Femur (tissue), 1 donor: ENCODE measurements at regions not wholly inside any gene's neighbourhood (a gene's known extent, or its start where the extent isn't known, plus 50 kb on each side); places are given as distances from the start of the nearest gene placed in this dataset.
"Not testable (repeated sequence)": the region's sequence is repeated elsewhere in the genome, so short reads cannot be mapped to it uniquely, and the experiment has no call there.

ENCODE experiments used
- DNase-seq: peaks from one replicate; pipeline ENCODE4 v3.0.0-alpha.2; 2017

DNA sequence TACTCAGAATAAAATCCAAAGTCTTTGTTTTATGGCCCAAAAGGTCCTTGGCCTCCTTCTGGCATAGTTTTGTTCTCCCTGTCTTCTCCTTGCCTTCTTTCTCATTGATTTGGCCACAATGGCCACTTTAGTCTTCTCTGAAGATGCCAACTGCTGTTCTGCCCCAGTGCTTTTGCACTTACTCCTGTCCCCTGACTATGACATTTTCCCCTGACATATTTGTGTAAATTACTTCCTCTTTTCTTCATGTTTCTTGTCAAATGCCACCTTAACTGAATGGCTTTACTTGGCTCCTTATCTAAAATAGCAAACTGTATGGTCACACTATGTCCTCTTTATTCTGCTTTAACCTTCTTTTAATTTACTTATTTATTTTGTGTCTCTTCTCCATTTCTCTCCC, 484.7 kb upstream of the ARRDC3 start:
- no peak for DNase-seq

DNA sequence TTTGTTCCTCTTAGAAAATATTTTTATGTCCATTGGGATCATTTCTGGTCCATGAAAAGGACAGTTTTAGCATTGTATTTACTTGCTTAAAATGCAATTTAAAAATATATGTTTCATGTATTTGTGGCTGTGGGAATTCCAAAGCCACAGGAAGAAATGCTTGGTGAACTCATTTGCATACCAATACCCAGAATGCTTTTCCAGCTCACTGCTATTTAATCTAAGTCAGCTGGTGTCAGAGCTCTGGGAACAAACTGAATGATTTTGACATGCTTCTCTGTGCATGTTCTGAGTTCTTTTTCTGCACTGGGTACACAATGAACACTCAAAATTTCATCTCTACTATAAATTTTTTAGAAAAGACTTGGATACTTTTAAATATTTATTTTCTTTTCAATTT, 482.8 kb upstream of the ARRDC3 start:
- no peak for DNase-seq

DNA sequence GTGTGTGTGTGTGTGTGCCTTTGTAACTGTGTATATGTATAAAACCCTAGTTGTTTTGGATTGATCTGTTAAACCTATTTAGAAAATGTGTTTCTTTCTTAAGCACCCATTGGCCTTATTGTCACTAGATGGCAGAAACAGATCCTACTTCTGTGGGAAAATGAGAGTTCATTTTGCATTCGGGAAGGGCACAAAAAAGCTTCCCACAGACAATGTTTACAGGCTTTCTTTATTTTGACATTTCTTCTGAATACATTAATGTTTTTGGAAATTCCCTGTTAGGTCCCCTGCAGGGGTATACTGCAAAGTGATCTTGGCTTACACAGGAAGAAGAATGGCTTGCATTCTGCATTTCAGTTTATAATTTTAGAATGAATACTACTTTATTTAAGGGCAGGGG, 481.8 kb upstream of the ARRDC3 start:
- no peak for DNase-seq

DNA sequence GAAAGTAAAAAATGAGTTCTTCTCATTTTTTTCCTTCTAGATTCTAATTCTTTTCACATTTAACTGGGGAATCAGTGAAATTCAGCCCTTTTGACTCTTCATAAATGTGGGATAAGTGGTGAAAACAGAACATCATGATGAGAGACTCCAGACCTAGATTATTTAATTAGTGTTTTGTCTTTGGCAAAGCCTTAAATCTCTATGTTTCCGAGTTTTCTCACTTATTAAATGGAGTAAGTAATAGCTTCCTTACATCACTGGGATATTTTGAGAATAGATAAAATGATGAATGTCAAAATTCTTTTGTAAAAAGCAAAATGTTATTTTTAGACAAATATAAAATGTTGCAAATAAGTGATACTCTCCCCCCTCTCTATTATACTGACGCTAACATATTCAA, 468.6 kb upstream of the ARRDC3 start:
- no peak for DNase-seq

DNA sequence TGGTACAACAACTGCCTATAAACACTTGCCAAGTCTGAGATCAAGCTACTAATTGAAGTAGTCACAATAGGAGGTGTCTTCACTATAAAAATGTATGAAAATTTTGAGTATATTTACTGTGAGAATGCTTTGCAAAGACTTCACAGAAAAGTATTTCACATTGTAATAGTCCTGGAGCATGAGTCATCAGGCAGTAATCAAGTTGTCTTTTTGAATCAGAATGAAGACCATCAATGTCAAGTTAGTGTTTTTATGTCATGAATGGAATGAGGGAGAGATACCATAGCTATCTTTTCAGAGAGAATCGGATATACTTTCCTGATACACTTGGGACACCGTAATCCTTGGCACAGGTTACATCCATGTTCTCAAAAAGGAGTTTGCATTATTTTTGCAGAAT, 466.9 kb upstream of the ARRDC3 start:
- no peak for DNase-seq

- DNase-seq: no peak
These were observed 466.0 kb upstream of the ARRDC3 start for GRCh38 chr5:91849069-91849468.

- DNase-seq: no peak
These were observed 465.3 kb upstream of the ARRDC3 start for GRCh38 chr5:91848453-91848852.

DNA sequence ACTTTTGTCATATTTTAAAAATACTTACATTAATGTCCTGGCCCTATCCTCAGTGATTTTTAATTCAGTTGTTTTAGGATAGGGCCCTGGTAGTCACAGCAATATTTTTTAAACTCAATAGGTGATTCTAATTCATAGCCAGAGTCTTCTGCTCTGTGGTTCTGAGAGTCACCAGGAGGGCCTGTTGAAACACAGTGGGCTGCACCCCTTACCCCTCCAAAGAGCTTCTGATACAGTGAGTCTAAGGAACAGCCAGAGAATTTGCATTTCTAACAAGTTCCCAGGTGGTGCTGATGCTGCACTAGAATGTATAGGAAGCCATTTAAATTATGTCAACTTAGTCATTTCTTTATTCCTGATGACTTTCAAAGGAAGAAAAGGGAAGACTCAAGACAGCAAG, 458.3 kb upstream of the ARRDC3 start:
- DNase-seq: no peak

DNA sequence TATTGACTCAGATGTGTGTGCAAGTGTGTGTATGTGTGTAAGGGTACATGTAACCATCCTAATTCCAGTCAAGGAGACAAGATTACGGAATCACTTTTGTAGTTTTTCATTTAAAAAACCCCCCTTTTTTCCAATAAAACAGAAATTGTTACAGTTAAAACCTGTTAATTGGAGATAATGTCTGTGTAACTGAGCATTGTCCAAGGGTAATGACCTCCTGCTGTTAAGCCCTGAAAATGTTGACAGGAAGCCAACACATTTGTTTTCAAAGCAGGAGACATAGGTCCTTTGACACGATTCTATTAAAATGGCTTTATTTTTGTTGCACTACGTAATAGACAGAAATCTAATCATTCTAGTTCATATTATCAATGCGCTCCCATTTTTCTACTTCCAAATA, 457.3 kb upstream of the ARRDC3 start:
- no peak for DNase-seq

DNA sequence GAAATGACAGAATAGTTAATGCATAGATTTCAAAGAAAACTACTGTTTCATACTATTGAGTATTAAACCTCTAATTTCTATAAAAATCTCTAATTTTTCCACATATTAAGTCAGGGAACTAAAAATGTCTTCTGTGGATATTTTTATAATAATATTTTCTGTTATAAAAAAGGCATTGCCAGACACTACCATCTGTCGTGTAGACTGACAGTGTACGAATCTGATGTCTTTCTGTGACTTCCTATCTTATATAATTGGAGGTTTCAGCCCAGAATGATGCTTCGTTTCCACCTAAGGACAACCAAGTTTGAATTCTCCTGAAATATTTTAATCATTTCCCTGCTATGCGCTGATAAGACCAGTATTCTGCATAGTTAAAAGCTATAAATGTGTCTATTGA, 456.6 kb upstream of the ARRDC3 start:
- DNase-seq: no peak

DNA sequence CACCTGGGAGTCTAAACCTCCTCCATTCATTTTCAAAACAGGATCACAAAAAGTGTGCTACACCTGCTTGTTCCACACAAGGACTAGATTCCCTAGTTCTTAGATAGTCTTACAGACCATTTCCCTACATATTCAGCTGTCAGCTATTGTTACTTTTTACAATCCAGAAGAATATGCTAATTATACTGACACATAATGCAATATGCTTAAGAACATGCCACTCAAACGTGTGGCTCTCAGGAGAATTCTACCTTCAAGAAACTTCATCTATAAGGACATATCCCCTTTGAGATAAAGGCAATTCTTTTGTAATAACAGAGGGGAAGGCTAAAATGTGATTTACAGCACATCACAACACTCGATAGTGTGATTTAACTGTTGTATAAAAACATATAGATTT, 456.1 kb upstream of the ARRDC3 start:
- DNase-seq: no peak

DNA sequence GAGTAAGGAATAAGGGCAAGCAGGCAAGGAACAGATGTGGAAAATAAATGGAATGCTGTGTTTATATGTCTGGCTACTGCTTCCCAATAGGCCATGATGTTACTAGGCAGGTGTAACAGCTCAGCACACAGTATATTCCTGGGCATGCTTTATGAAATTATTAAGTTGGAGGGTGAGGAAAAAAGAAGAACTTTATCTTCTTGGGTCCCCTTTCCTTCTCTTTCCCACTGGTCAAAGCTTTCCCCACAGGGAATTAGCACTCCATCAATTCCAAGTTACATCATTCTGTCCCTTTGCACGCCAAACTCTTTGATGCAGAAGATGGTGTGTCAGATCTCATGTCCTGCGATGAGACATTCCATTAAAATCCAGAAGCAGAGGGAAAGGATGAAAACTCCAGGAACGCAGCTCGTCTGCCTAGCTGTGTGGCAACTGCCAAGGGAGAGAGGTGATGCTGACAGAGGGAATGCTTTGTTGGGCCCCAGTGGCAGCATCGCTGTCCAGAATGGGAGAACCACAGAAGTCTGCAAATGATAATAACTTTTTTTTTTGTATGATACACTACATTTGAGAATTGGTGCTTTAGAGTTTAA, 447.3 kb upstream of the ARRDC3 start:
- DNase-seq: no peak

DNA sequence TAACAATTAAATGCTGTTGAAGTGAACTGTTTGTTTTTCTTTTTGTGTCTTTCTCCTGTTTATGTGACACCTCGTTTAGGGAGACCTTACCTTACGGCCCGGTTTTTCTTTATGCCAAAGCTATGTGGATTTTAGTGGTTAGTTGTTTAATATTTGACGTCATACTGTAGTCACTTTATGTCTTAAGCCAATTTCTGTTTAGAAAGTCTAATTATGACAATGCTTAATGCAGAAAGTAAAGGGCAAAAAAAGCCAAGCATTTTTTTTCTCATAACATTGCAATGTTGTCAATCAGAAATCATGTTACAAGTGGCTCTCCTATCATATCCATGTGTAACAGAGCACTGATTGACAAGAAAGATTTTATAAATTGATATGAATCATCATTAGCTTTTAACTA, 442.5 kb upstream of the ARRDC3 start:
- DNase-seq: no peak

GRCh38 chr5:91824406-91824805, 441.3 kb upstream of the ARRDC3 start:
- no peak for DNase-seq

GRCh38 chr5:91820874-91821273, 437.8 kb upstream of the ARRDC3 start:
- DNase-seq: no peak

DNA sequence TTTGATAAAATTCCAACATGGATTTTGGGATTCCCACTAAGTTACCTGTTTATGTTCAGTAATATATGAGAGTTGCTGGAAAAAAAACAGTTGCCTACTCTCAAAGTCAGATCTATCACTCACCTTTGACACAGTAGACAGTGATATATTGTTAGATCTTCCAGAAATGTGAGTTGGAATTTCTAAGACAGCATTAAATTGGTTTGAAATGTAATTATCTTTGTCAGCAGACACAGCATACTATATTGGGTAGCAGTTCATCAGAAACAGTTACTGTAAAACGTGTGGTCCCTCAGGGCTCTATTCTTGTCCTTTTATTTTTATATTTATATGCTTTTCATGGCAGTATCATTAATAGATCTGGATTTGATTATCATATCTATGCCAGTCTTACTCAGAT, 433.6 kb upstream of the ARRDC3 start:
- DNase-seq: no peak

- no peak for DNase-seq
These were observed 414.5 kb upstream of the ARRDC3 start for GRCh38 chr5:91797576-91797975.

- DNase-seq: no peak
These were observed 411.9 kb upstream of the ARRDC3 start for GRCh38 chr5:91794856-91795548.

DNA sequence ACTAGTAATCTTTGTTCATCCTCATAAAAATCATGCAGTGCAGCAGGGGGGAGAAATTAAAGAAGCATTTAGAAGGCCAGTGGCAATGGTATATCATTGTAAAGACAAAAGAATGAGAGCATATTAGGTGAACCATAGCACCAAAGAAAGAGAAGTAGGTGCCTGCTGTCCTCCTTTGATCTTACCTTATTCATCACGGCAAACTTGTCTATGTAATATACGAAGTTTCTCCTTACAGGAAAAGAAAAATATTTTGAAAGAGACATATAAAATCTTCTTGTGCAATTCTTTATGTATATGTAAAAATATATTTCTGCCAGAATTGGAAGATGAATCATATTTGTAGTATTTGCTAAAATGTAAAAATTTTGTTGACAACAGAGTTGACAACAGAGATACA, 411.3 kb upstream of the ARRDC3 start:
- DNase-seq: no peak

DNA sequence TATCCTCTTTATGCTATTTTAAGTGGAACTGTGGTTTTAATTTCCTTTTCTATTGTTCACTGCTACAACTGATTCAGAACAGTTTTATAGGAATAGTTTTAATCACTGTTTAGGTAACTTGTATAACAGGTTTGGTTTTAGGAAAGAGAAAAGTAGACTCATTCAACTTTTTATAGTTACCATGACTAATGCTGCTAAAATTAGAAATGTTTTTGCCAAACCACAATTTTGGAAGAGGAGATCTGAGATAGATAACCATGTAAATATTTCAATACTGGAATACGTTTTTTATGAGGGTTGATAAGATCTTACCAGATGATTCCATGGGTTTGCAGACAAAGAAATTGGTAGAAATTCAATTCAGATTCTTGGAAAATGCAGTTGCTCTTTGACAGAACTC, 404.6 kb upstream of the ARRDC3 start:
- DNase-seq: no peak

GRCh38 chr5:91777671-91778070, 394.6 kb upstream of the ARRDC3 start:
- no peak for DNase-seq

DNA sequence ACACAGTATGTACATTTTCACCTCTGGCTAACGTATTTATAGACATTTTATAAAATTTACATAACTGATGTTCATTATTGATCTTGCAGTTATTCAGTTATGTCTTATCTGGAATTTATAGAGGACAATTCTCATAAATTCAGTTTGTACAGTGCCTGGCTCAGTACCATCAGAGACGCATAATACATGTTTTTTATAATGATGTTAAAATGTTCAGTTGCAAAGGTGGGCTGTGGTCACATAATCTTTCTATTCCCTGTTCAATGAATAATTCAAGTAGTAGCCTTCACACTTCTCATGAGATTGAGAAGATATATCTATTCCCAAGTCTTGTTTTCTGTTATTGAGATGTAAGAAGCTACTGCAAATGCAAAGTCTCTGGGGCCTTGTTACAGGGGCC, 393.1 kb upstream of the ARRDC3 start:
- no peak for DNase-seq

- no peak for DNase-seq
These were observed 387.3 kb upstream of the ARRDC3 start for GRCh38 chr5:91770400-91770799.

DNA sequence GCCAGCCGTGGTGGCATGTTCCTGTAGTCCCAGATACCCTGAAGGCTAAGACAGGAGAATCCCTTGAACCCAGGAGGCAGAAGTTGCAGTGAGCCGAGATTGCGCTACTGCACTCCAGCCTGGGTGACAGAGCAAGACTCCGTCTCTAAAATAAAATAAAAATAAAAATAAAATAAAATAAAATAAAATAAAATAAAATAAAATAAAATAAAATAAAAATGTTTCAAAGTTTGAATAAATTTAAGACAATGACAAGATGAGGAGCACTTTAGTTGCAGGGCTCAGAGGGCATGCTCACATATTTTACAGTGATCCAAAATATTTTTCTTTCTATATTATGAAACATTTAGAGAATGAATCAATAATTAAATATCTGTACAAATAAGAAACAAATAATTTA, 374.3 kb upstream of the ARRDC3 start:
- DNase-seq: not testable (repeated sequence)

- no peak for DNase-seq
These were observed 371.9 kb upstream of the ARRDC3 start for GRCh38 chr5:91754990-91755389.
